Liver (tissue), 8 donors: ENCODE measurements at regions not wholly inside any gene's neighbourhood (a gene's known extent, or its start where the extent isn't known, plus 50 kb on each side); places are given as distances from the start of the nearest gene placed in this dataset.

Experiments used
- DNase-seq: peaks from one replicate; pipeline ENCODE4 v3.0.0-alpha.2; 2017; ENCODE audit warnings: low spot score
- H3K27ac ChIP-seq, 2 donors: one replicate each; pipeline ENCODE4 v1.7.0; 2013; ENCODE audit warnings: inconsistent platforms in 2 of 2, low read length in 2 of 2, control low read depth in 1 of 2, low read depth in 1 of 2, mild to moderate bottlenecking in 1 of 2
- H3K27me3 ChIP-seq, 4 donors: one replicate each; pipeline versions ENCODE4 v1.6.1 to v1.7.0; 2013; ENCODE audit warnings: low read length in 3 of 4, inconsistent platforms in 1 of 4, mild to moderate bottlenecking in 1 of 4, moderate library complexity in 1 of 4; ENCODE audit not compliant: control insufficient read depth in 4 of 4, insufficient read depth in 4 of 4
- H3K36me3 ChIP-seq, 4 donors: one replicate each; pipeline versions ENCODE4 v1.6.1 to v1.7.0; 2013; ENCODE audit warnings: low read length in 3 of 4, mild to moderate bottlenecking in 3 of 4, low read depth in 1 of 4, moderate library complexity in 1 of 4; ENCODE audit not compliant: control insufficient read depth in 4 of 4, insufficient read depth in 3 of 4
- H3K4me1 ChIP-seq, 4 donors: one replicate each; pipeline versions ENCODE4 v1.6.1 to v1.7.0; 2013; ENCODE audit warnings: low read length in 3 of 4, mild to moderate bottlenecking in 3 of 4, moderate library complexity in 1 of 4; ENCODE audit not compliant: control insufficient read depth in 4 of 4, insufficient read depth in 4 of 4
- H3K4me3 ChIP-seq, 3 donors: one replicate each; pipeline versions ENCODE4 v1.6.1 to v1.7.0; 2013; ENCODE audit warnings: low read length in 3 of 3, control low read depth in 1 of 3, low read depth in 1 of 3, mild to moderate bottlenecking in 1 of 3
- H3K9ac ChIP-seq, 2 donors: one replicate each; pipeline ENCODE4 v1.7.0; 2013; ENCODE audit warnings: low read length in 2 of 2, mild to moderate bottlenecking in 2 of 2, moderate library complexity in 2 of 2, control low read depth in 1 of 2, low read depth in 1 of 2
- H3K9me3 ChIP-seq, 4 donors: one replicate each; pipeline versions ENCODE4 v1.6.1 to v1.7.0; 2013; ENCODE audit warnings: low read length in 3 of 4; ENCODE audit not compliant: control insufficient read depth in 4 of 4
- ATF3 ChIP-seq: IDR thresholded peaks from 2 replicates; pipeline ENCODE4 v1.6.1; 2016; ENCODE audit warnings: antibody characterized with exemption
- CTCF ChIP-seq: fragments of 150-350 bp; IDR thresholded peaks from 2 replicates; pipeline ENCODE4 v1.5.1; 2017; ENCODE audit warnings: improper control_type of control experiment, low read depth, low read length; ENCODE audit not compliant: missing input control
- EGR1 ChIP-seq, 2 donors: IDR thresholded peaks; 2 replicates each; pipeline ENCODE4 v1.6.1; 2016 to 2018; ENCODE audit warnings: antibody characterized with exemption in 2 of 2, low read depth in 2 of 2
- FOXA1 ChIP-seq: IDR thresholded peaks from 2 replicates; pipeline ENCODE4 v1.6.1; 2016; ENCODE audit warnings: antibody characterized with exemption
- FOXA2 ChIP-seq: IDR thresholded peaks from 2 replicates; pipeline ENCODE4 v1.6.1; 2016; ENCODE audit warnings: antibody characterized with exemption
- GABPA ChIP-seq, 2 donors: IDR thresholded peaks in 1 of 2; conservative IDR thresholded peaks in 1 of 2; 2 replicates each; pipeline ENCODE4 v1.6.1; 2016; ENCODE audit warnings: antibody characterized with exemption in 2 of 2, mild to moderate bottlenecking in 1 of 2, moderate library complexity in 1 of 2
- HNF4A ChIP-seq, 2 donors: conservative IDR thresholded peaks; 2 replicates each; pipeline ENCODE4 v1.6.1; 2016; ENCODE audit warnings: antibody characterized with exemption in 2 of 2, mild to moderate bottlenecking in 2 of 2
- HNF4G ChIP-seq: IDR thresholded peaks from 2 replicates; pipeline ENCODE4 v1.6.1; 2016; ENCODE audit warnings: antibody characterized with exemption
- JUND ChIP-seq, 2 donors: IDR thresholded peaks; 2 replicates each; pipeline ENCODE4 v1.6.1; 2016; ENCODE audit warnings: antibody characterized with exemption in 2 of 2
- MAX ChIP-seq: IDR thresholded peaks from 2 replicates; pipeline ENCODE4 v1.6.1; 2016; ENCODE audit warnings: antibody characterized with exemption
- NR2F2 ChIP-seq: IDR thresholded peaks from 2 replicates; pipeline ENCODE4 v1.6.1; 2016; ENCODE audit warnings: antibody characterized with exemption
- RAD21 ChIP-seq, 2 donors: IDR thresholded peaks; 2 replicates each; pipeline ENCODE4 v1.6.1; 2016; ENCODE audit warnings: antibody characterized with exemption in 2 of 2, mild to moderate bottlenecking in 2 of 2
- REST ChIP-seq: IDR thresholded peaks from 2 replicates; pipeline ENCODE4 v1.6.1; 2016; ENCODE audit warnings: antibody characterized with exemption, mild to moderate bottlenecking
- RXRA ChIP-seq, 2 donors: IDR thresholded peaks; 2 replicates each; pipeline ENCODE4 v1.6.1; 2017 to 2018; ENCODE audit warnings: antibody characterized with exemption in 2 of 2, mild to moderate bottlenecking in 1 of 2
- SP1 ChIP-seq: IDR thresholded peaks from 2 replicates; pipeline ENCODE4 v1.6.1; 2018; ENCODE audit warnings: antibody characterized with exemption, mild to moderate bottlenecking
- TAF1 ChIP-seq: conservative IDR thresholded peaks from 2 replicates; pipeline ENCODE4 v1.6.1; 2016; ENCODE audit warnings: antibody characterized with exemption, mild to moderate bottlenecking
- YY1 ChIP-seq: IDR thresholded peaks from 2 replicates; pipeline ENCODE4 v1.6.1; 2016; ENCODE audit warnings: antibody characterized with exemption, mild to moderate bottlenecking
- ZBTB33 ChIP-seq: IDR thresholded peaks from 2 replicates; pipeline ENCODE4 v1.6.1; 2016; ENCODE audit warnings: antibody characterized with exemption
- WGBS: extraction: QIAGEN DNeasy Blood & Tissue Kit; methylation state at CpG from one replicate; pipeline ENCODE4 v1.1.7; 2013; 5-methylcytosine and 5-hydroxymethylcytosine counted together
- donor health status: healthy.
- donor health status: healthy.
- donor health status: healthy.
- donor health status: healthy.
- donor health status: healthy.

- Histone ChIP-seq H3K9ac (no peak overlapping the region), H3K4me3 (no peak overlapping the region), H3K36me3 (peaks cover 1 to 25% (median 8%) of the 10 kb centered on the region in 4 donors), H3K9me3 (peaks cover 0 to 6% (median 3%) of the 10 kb centered on the region in 4 donors), H3K27ac (no peak overlapping the region), H3K4me1 (no peaks in the 10 kb centered on the region), H3K27me3 (no peaks in the 10 kb centered on the region)
- no peak for TF ChIP-seq NR2F2
- no peak for TF ChIP-seq TAF1
- TF ChIP-seq FOXA2 = no peak
- no peak for TF ChIP-seq RAD21 (IDR thresholded peaks at IDR 0.05)
- no peak for TF ChIP-seq FOXA1
- TF ChIP-seq SP1 = no peak
- TF ChIP-seq ZBTB33 = no peak
- TF ChIP-seq EGR1 (IDR thresholded peaks at IDR 0.05; ENCODE audit: low read depth in 2 of 2) = no peak
- no peak for TF ChIP-seq MAX
- TF ChIP-seq CTCF = no peak
- TF ChIP-seq GABPA (IDR thresholded peaks at IDR 0.05 in 1 of 2, conservative IDR thresholded peaks at IDR 0.05 in 1 of 2) = no peak
- no peak for TF ChIP-seq HNF4G
- TF ChIP-seq RXRA (IDR thresholded peaks at IDR 0.05) = no peak
- no peak for TF ChIP-seq HNF4A (conservative IDR thresholded peaks at IDR 0.05)
- TF ChIP-seq ATF3 = no peak
- TF ChIP-seq REST = no peak
- no peak for TF ChIP-seq JUND (IDR thresholded peaks at IDR 0.05)
- TF ChIP-seq YY1 = no peak
- no peak for DNase-seq
- WGBS = 90% methylated on average over 2 of the region's 2 CpGs
Measured at GRCh38 chr22:26781062-26781461, 123.7 kb downstream of the MIAT start.
